ENCODE measurements at regions not wholly inside any gene's neighbourhood (a gene's known extent, or its start where the extent isn't known, plus 50 kb on each side); places are given as distances from the start of the nearest gene placed in this dataset.

GRCh38 chr6:22737331-22737730 lies 168.0 kb downstream of the HDGFL1 start:
- no peak overlapping the region for H4K8ac ChIP-seq (replicated peaks; ENCODE audit: insufficient read length, low read depth, low read length)
- H3K27ac ChIP-seq (ENCODE audit: insufficient read length, low read depth, low read length): peak overlapping the region; percentile 14
- H3K27ac Mint-ChIP-seq: no peak overlapping the region

More at GRCh38 chr6:22737331-22737730, 168.0 kb downstream of the HDGFL1 start:
- no peak overlapping the region for H2BK120ac ChIP-seq (ENCODE audit: low read depth, low read length, poor library complexity, severe bottlenecking)
- H2AFZ ChIP-seq (ENCODE audit: low read length): no peak overlapping the region
- 0 out of 7 replicates have a peak, but pooled peaks cover 0 to 5% (median 0%) of the 10 kb centered on the region in 3 experiments for H3K36me3 Mint-ChIP-seq (ENCODE audit: insufficient read depth in 1 of 3, low read depth in 3 of 3)
- H3K18ac ChIP-seq (ENCODE audit: insufficient read length, low read depth, low read length): no peak overlapping the region
- no peak overlapping the region for H3K4me3 Mint-ChIP-seq
- H2BK15ac ChIP-seq (ENCODE audit: low read depth, low read length): no peak overlapping the region
- peak; percentile 85 for TF ChIP-seq CTCF (conservative IDR thresholded peaks at IDR 0.05)
- H3K4me1 Mint-ChIP-seq: peaks cover 9 to 14% of the 10 kb centered on the region in 2 experiments
- no peaks in the 10 kb centered on the region for H3K27me3 ChIP-seq (ENCODE audit: insufficient read depth, low read length)
- no peaks in the 10 kb centered on the region for H3K23me2 ChIP-seq (ENCODE audit: insufficient read length, low read depth, low read length, poor library complexity, severe bottlenecking)
- no peak overlapping the region for H3K14ac ChIP-seq (ENCODE audit: insufficient read depth, low read length)
- H3T11ph ChIP-seq (ENCODE audit: low read length): no peak overlapping the region
- no peaks in the 10 kb centered on the region for H4K20me1 ChIP-seq (ENCODE audit: control insufficient read depth, insufficient read depth, insufficient read length)
- H2BK12ac ChIP-seq (ENCODE audit: insufficient read length, low read depth, low read length): no peak overlapping the region
- no peak overlapping the region for H3K4ac ChIP-seq (ENCODE audit: low read depth, low read length)
- no peak overlapping the region for H3K4me2 ChIP-seq (ENCODE audit: insufficient read depth, insufficient read length, low read length)
- peak; percentile 71 for DNase-seq
- H3K79me1 ChIP-seq (ENCODE audit: insufficient read depth, low read depth, low read length, poor library complexity, severe bottlenecking): no peaks in the 10 kb centered on the region
- no peaks in the 10 kb centered on the region for H3K27me3 Mint-ChIP-seq (ENCODE audit: low read depth)
- H3K79me2 ChIP-seq (ENCODE audit: insufficient read depth, low read length): no peaks in the 10 kb centered on the region
- no peak overlapping the region for H2BK20ac ChIP-seq (ENCODE audit: low read depth, low read length, poor library complexity, severe bottlenecking)
- H3K9ac ChIP-seq (ENCODE audit: extremely low read depth, insufficient read length, low read length): no peak overlapping the region
- H3K56ac ChIP-seq (ENCODE audit: insufficient read length, low read depth, low read length): no peak overlapping the region
- no peak overlapping the region for H4K91ac ChIP-seq (ENCODE audit: insufficient read length, low read depth, low read length)
- H4K5ac ChIP-seq (ENCODE audit: insufficient read length, low read depth, low read length): no peak overlapping the region
- H2AK5ac ChIP-seq (ENCODE audit: insufficient read length, low read length): no peak overlapping the region
- no peaks in the 10 kb centered on the region for H3K9me3 ChIP-seq (ENCODE audit: control insufficient read depth, low read depth, low read length)
- no peak overlapping the region for H2BK5ac ChIP-seq (ENCODE audit: insufficient read length, low read length)
- WGBS (ENCODE audit: extremely low coverage, insufficient read length, low lambda C conversion rate): no CpG with 5 or more reads among the region's 5 CpGs
- no peak overlapping the region for H3K23ac ChIP-seq (ENCODE audit: insufficient read length, low read depth, low read length)
- H3K4me1 ChIP-seq (ENCODE audit: insufficient read depth, low read length): peaks cover 6% of the 10 kb centered on the region
- no peaks in the 10 kb centered on the region for H3K9me3 Mint-ChIP-seq
